ENCODE measurements at regions not wholly inside any gene's neighbourhood (a gene's known extent, or its start where the extent isn't known, plus 50 kb on each side); places are given as distances from the start of the nearest gene placed in this dataset.

GRCh38 chr16:80355335-80355734 is 185.5 kb upstream of the DYNLRB2 start:
- no peak for DNase-seq

GRCh38 chr16:80350061-80350460 is 190.7 kb upstream of the DYNLRB2 start:
- no peak for DNase-seq

- no peak for DNase-seq
Observed at GRCh38 chr16:80347900-80348299, 192.9 kb upstream of the DYNLRB2 start.

- no peak for DNase-seq
Observed at GRCh38 chr16:80347002-80347401, 193.8 kb upstream of the DYNLRB2 start.

- DNase-seq: no peak
Observed at GRCh38 chr16:80346111-80346632, 194.6 kb upstream of the DYNLRB2 start.

GRCh38 chr16:80345701-80346100 is 195.1 kb upstream of the DYNLRB2 start:
- no peak for DNase-seq

GRCh38 chr16:80344570-80344969 is 196.2 kb upstream of the DYNLRB2 start:
- DNase-seq: no peak

GRCh38 chr16:80341263-80341662 is 199.5 kb upstream of the DYNLRB2 start:
- no peak for DNase-seq

GRCh38 chr16:80337786-80338185 is 203.0 kb upstream of the DYNLRB2 start:
- no peak for DNase-seq

- no peak for DNase-seq
Observed at GRCh38 chr16:80330803-80331202, 210.0 kb upstream of the DYNLRB2 start.

GRCh38 chr16:80330150-80330549 is 210.6 kb upstream of the DYNLRB2 start:
- DNase-seq: no peak

- DNase-seq: no peak
Observed at GRCh38 chr16:80327740-80328139, 213.1 kb upstream of the DYNLRB2 start.

- DNase-seq: no peak
Observed at GRCh38 chr16:80324371-80324770, 216.4 kb upstream of the DYNLRB2 start.

GRCh38 chr16:80323808-80324195 is 217.0 kb upstream of the DYNLRB2 start:
- DNase-seq: no peak

GRCh38 chr16:80323187-80323807 is 217.5 kb upstream of the DYNLRB2 start:
- DNase-seq: no peak

- DNase-seq: no peak
Observed at GRCh38 chr16:80319181-80319580, 221.6 kb upstream of the DYNLRB2 start.

- no peak for DNase-seq
Observed at GRCh38 chr16:80318107-80318506, 222.7 kb upstream of the DYNLRB2 start.

GRCh38 chr16:80317599-80318037 is 223.2 kb upstream of the DYNLRB2 start:
- DNase-seq: no peak

- no peak for DNase-seq
Observed at GRCh38 chr16:80317116-80317515, 223.7 kb upstream of the DYNLRB2 start.

- DNase-seq: no peak
Observed at GRCh38 chr16:80314042-80314441, 226.8 kb upstream of the DYNLRB2 start.

- no peak for DNase-seq
Observed at GRCh38 chr16:80309178-80309577, 231.6 kb upstream of the DYNLRB2 start.

- DNase-seq: no peak
Observed at GRCh38 chr16:80305410-80305809, 235.4 kb upstream of the DYNLRB2 start.

- no peak for DNase-seq
Observed at GRCh38 chr16:80303691-80304090, 237.1 kb upstream of the DYNLRB2 start.

GRCh38 chr16:80300876-80301275 is 239.9 kb upstream of the DYNLRB2 start:
- DNase-seq: no peak

GRCh38 chr16:80300456-80300855 is 240.3 kb upstream of the DYNLRB2 start:
- no peak for DNase-seq

Measured in right forelimb (tissue), 1 donor.